GM10266 (cell line): ENCODE measurements at regions not wholly inside any gene's neighbourhood (a gene's known extent, or its start where the extent isn't known, plus 50 kb on each side); places are given as distances from the start of the nearest gene placed in this dataset.

Source experiments
- DNase-seq: peaks from one replicate; pipeline ENCODE4 v3.0.0; 2012; ENCODE audit errors: extremely low spot score
- CTCF ChIP-seq: IDR thresholded peaks from 2 replicates; pipeline ENCODE4 v1.5.1; 2012; ENCODE audit warnings: mild to moderate bottlenecking, low read depth; ENCODE audit not compliant: control insufficient read depth, insufficient read depth; ENCODE audit errors: missing control alignments

GRCh38 chrY:7692701-7693100, 781.1 kb upstream of the AMELY start:
- TF ChIP-seq CTCF: no peak
- DNase-seq: no peak

GRCh38 chrY:7687086-7687485, 775.5 kb upstream of the AMELY start:
- TF ChIP-seq CTCF: no peak
- no peak for DNase-seq

- no peak for TF ChIP-seq CTCF
- DNase-seq: no peak
Observed at GRCh38 chrY:7684546-7684945, 773.0 kb upstream of the AMELY start.

- TF ChIP-seq CTCF: no peak
- no peak for DNase-seq
Observed at GRCh38 chrY:7682386-7682785, 770.8 kb upstream of the AMELY start.

- DNase-seq: no peak
- TF ChIP-seq CTCF: no peak
Observed at GRCh38 chrY:7681426-7681825, 769.9 kb upstream of the AMELY start.

GRCh38 chrY:7674465-7674864, 762.9 kb upstream of the AMELY start:
- DNase-seq: no peak
- no peak for TF ChIP-seq CTCF

GRCh38 chrY:7672796-7673195, 761.2 kb upstream of the AMELY start:
- no peak for TF ChIP-seq CTCF
- no peak for DNase-seq

- TF ChIP-seq CTCF: no peak
- no peak for DNase-seq
Observed at GRCh38 chrY:7663261-7663660, 751.7 kb upstream of the AMELY start.
